Suprapubic skin (tissue), 4 donors: ENCODE measurements at regions not wholly inside any gene's neighbourhood (a gene's known extent, or its start where the extent isn't known, plus 50 kb on each side); places are given as distances from the start of the nearest gene placed in this dataset.

Source experiments
- DNase-seq, 2 donors: peaks; one replicate each; pipeline ENCODE4 v3.0.0-alpha.2; 2019; ENCODE audit warnings: low spot score in 2 of 2
- H3K27ac ChIP-seq: fragments of 200-600 bp; sonication (generic); one replicate; pipeline ENCODE4 v1.5.1; 2019
- H3K27me3 ChIP-seq: fragments of 200-600 bp; sonication (generic); one replicate; pipeline ENCODE4 v1.5.1; 2019
- H3K36me3 ChIP-seq: fragments of 200-600 bp; sonication (generic); one replicate; pipeline ENCODE4 v1.5.1; 2019
- H3K4me1 ChIP-seq: fragments of 200-600 bp; sonication (generic); one replicate; pipeline ENCODE4 v1.5.1; 2019
- H3K4me3 ChIP-seq: fragments of 200-600 bp; sonication (generic); one replicate; pipeline ENCODE4 v1.5.1; 2019; ENCODE audit warnings: mild to moderate bottlenecking
- H3K9me3 ChIP-seq: fragments of 200-600 bp; sonication (generic); one replicate; pipeline ENCODE4 v1.5.1; 2019
- CTCF ChIP-seq, 2 donors: fragments of 200-600 bp in 1 of 2; fragments of 450-650 bp in 1 of 2; sonication (generic) in 1 of 2; IDR thresholded peaks; one replicate each; pipeline ENCODE4 v1.5.1; 2016 to 2019; ENCODE audit warnings: antibody characterized with exemption in 2 of 2, mild to moderate bottlenecking in 1 of 2, moderate library complexity in 1 of 2
- EP300 ChIP-seq: sonication (generic); formaldehyde crosslinking; IDR thresholded peaks from one replicate; pipeline ENCODE4 v1.6.1; 2017; ENCODE audit warnings: antibody characterized with exemption
- POLR2A ChIP-seq, 2 donors: fragments of 450-650 bp; IDR thresholded peaks; one replicate each; pipeline ENCODE4 v1.6.1; 2017; ENCODE audit warnings: antibody characterized with exemption in 2 of 2, mild to moderate bottlenecking in 2 of 2, moderate library complexity in 2 of 2
- POLR2AphosphoS5 ChIP-seq, 3 donors: sonication (generic); formaldehyde crosslinking; IDR thresholded peaks; one replicate each; pipeline ENCODE4 v1.6.1; 2017; ENCODE audit warnings: antibody characterized with exemption in 3 of 3
- WGBS: methylation state at CpG from one replicate; pipeline ENCODE4 v1.1.5; 2018; 5-methylcytosine and 5-hydroxymethylcytosine counted together

GRCh38 chr7:125747966-125748365 lies 818.3 kb upstream of the POT1 start:
- H3K36me3 ChIP-seq, result no peaks in the 10 kb centered on the region
- no peak for DNase-seq
- no peaks in the 10 kb centered on the region for H3K27me3 ChIP-seq
- H3K4me1 ChIP-seq, result no peaks in the 10 kb centered on the region
- H3K27ac ChIP-seq, result no peak overlapping the region
- TF ChIP-seq CTCF (IDR thresholded peaks at IDR 0.05) (no peak), POLR2A (IDR thresholded peaks at IDR 0.05) (no peak), POLR2AphosphoS5 (IDR thresholded peaks at IDR 0.05) (no peak), EP300 (no peak)
- no peaks in the 10 kb centered on the region for H3K9me3 ChIP-seq
- no peak overlapping the region for H3K4me3 ChIP-seq

- DNase-seq, result no peak
- Histone ChIP-seq H3K4me3 (no peak overlapping the region), H3K36me3 (no peaks in the 10 kb centered on the region), H3K4me1 (no peaks in the 10 kb centered on the region), H3K9me3 (no peaks in the 10 kb centered on the region), H3K27me3 (no peaks in the 10 kb centered on the region), H3K27ac (no peak overlapping the region)
- TF ChIP-seq CTCF (IDR thresholded peaks at IDR 0.05) (no peak), POLR2AphosphoS5 (IDR thresholded peaks at IDR 0.05) (no peak), POLR2A (IDR thresholded peaks at IDR 0.05) (no peak), EP300 (no peak)
- 76% methylated on average over 2 of the region's 2 CpGs for WGBS
These were observed 816.9 kb upstream of the POT1 start for GRCh38 chr7:125746510-125746909.

- DNase-seq, result no peak
- no peaks in the 10 kb centered on the region for H3K27me3 ChIP-seq
These were observed 797.6 kb upstream of the POT1 start for GRCh38 chr7:125727215-125727614.

GRCh38 chr7:125695626-125696025 lies 766.0 kb upstream of the POT1 start:
- H3K4me3 ChIP-seq, result no peak overlapping the region
- TF ChIP-seq POLR2AphosphoS5 (IDR thresholded peaks at IDR 0.05) (no peak), EP300 (no peak), CTCF (IDR thresholded peaks at IDR 0.05) (no peak), POLR2A (IDR thresholded peaks at IDR 0.05) (no peak)
- H3K9me3 ChIP-seq, result peaks cover 3% of the 10 kb centered on the region
- H3K4me1 ChIP-seq, result no peaks in the 10 kb centered on the region
- no peaks in the 10 kb centered on the region for H3K36me3 ChIP-seq
- no peak overlapping the region for H3K27ac ChIP-seq
- no peaks in the 10 kb centered on the region for H3K27me3 ChIP-seq
- WGBS, result 20% methylated on average over 1 of the region's 1 CpG
- DNase-seq, result no peak

More at GRCh38 chr7:125727215-125727614, 797.6 kb upstream of the POT1 start:
- no peak overlapping the region for H3K4me3 ChIP-seq
- TF ChIP-seq POLR2AphosphoS5 (IDR thresholded peaks at IDR 0.05) (no peak), CTCF (IDR thresholded peaks at IDR 0.05) (no peak), EP300 (no peak), POLR2A (IDR thresholded peaks at IDR 0.05) (no peak)
- no peak overlapping the region for H3K27ac ChIP-seq
- H3K9me3 ChIP-seq, result peaks cover 6% of the 10 kb centered on the region
- no peaks in the 10 kb centered on the region for H3K36me3 ChIP-seq
- WGBS, result 79% methylated on average over 1 of the region's 1 CpG
- no peaks in the 10 kb centered on the region for H3K4me1 ChIP-seq

GRCh38 chr7:125683156-125683555 lies 753.5 kb upstream of the POT1 start:
- Histone ChIP-seq H3K27ac (no peak overlapping the region), H3K27me3 (no peaks in the 10 kb centered on the region), H3K4me1 (no peaks in the 10 kb centered on the region), H3K4me3 (no peak overlapping the region), H3K9me3 (no peaks in the 10 kb centered on the region), H3K36me3 (no peaks in the 10 kb centered on the region)
- DNase-seq, result no peak
- TF ChIP-seq POLR2AphosphoS5 (IDR thresholded peaks at IDR 0.05) (no peak), POLR2A (IDR thresholded peaks at IDR 0.05) (no peak), EP300 (no peak), CTCF (IDR thresholded peaks at IDR 0.05) (no peak)
